Jurkat, Clone E6-1 (cell line): ENCODE measurements at regions not wholly inside any gene's neighbourhood (a gene's known extent, or its start where the extent isn't known, plus 50 kb on each side); places are given as distances from the start of the nearest gene placed in this dataset.

Experiments used
- DNase-seq: peaks from one replicate; pipeline ENCODE4 v3.0.0-alpha.2; 2011; ENCODE audit warnings: low read depth, low spot score
- H3K4me3 ChIP-seq: 2 replicates; pipeline ENCODE4 v1.5.1; 2011; ENCODE audit warnings: mild to moderate bottlenecking, low read length, control low read depth, moderate library complexity

DNA sequence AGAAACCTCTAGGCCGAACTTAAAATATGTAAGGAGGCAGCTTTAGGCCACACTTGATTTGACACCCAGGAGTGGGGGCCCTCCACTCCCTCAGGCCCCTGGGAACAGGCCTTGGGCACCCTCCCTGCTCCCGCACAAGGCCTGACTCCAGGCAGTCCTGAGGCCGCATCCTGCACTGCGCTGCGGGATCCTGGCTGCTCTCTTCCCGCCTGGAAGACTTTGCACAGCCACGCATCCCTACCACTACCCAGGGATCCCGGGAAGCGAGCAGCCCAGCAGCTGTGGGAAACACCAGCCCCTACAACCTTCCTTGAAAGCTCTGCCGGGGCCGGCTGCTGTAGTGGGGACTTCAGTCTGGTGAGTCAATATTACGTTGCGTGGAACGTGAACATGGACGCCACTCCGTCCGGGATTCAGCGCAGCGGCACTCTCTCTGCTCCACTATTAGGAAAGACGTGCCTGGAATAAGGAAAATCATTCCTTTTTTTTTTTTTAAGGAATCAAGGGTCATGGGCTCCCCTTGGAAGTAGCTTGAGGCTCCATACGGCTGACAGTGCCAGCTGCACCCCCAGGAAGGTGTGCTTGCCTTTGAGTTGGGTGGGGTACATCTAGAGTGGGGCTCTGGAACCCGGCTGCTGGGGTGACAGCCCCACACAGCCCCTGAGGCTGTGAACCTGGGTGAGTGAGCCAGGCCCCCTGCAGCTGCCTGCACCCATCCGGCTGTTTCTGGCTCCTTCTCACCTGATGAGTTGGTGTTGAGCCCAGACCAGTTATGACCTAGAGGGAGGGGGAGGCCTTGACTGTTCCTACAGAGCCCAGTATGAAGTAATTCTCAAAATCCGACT lies 119.2 kb upstream of the TMEM18 start:
- H3K4me3 ChIP-seq = no peak overlapping the region
- DNase-seq = no peak

DNA sequence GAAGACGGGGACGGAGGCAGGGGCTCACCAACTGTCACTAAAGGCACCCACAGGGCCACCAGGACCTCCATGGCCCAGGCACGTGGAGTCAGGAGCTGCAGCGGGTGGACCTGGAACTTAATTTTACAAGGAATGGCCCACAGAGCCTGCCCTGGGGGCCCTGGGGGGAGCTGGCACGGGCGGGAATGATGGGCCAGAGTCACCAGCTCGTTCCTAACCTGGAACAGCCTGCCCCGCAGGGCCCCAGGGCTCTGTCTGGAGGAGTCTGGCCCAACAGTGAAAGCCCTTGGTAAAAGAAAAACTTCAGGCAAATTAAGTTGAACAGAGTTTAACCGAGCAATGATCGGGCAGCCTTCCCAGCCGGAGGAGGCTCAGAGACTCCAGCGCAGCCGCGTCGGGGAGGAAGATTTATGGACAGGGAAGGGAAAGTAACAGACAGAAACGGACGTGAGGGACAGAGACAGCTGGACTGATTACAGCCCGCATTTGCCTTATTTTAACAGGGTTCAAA lies 118.4 kb upstream of the TMEM18 start:
- H3K4me3 ChIP-seq = no peak overlapping the region
- no peak for DNase-seq

DNA sequence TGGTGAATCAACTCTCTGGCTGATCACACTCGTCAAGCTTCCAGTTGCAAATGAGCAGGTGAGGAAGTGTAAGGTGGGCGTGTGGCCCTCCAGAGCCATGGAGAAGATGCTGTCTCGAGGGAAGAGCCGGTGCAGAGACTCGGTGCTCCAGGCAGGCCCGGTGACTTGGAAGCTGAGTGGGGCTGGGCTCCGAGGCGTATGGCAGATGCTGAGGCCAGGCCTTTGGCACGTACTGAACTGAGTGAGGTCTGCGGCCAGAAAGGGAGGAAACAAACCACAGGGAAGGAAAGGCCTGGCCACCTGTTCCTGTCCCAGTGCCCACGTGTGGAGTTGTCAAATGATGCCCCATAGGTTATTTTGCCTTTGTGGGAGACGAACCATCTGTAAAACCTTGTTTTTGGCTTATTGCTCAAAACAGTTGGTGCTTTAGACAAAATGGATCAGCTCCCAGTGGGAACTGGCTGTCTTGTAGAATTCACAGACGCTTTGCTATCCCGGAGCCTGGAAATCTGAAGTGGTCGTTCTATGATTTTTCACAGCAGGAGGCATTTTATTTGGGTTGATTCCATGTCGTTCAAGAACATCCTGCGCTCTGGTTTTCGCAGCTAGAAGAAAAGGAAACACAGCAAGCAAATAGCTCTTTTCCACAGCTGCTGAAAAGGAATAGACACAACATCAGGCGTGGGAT lies 117.5 kb upstream of the TMEM18 start:
- no peak overlapping the region for H3K4me3 ChIP-seq
- DNase-seq = no peak

DNA sequence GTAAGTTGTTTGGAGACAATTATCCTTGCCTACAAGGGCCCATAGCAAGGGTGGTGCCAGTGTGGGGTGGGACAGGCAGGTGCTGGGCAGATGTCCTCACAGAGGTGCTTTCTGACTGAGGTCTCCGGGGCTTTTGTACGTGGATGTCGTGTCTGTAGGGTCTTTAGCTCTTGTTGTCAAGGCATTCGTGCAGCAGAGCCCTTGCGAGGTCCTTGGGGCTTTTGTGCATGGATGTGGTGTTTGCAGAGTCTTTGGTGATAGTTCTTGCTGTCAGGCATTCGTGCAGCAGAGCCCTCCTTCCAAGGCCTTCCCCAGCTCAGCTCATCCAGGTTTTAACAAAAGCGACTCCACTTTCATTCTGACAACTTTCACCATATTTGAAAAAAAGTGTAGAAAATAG lies 116.0 kb upstream of the TMEM18 start:
- no peak for DNase-seq
- H3K4me3 ChIP-seq = no peak overlapping the region

DNA sequence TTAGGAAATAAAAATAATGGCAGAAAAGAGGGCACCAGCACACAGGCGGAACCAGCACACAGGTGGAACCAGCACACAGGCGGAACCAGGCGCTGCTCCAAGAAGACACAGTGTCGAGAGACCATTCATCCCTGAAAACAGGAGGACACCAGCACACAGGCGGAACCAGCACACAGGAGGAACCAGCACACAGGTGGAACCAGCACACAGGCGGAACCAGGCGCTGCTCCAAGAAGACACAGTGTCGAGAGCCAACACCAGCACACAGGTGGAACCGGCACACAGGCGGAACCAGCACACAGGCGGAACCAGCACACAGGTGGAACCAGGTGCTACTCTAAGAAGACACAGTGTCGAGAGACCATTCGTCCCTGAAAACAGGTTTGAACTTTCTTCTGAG lies 115.5 kb upstream of the TMEM18 start:
- DNase-seq = no peak
- H3K4me3 ChIP-seq = no peak overlapping the region

DNA sequence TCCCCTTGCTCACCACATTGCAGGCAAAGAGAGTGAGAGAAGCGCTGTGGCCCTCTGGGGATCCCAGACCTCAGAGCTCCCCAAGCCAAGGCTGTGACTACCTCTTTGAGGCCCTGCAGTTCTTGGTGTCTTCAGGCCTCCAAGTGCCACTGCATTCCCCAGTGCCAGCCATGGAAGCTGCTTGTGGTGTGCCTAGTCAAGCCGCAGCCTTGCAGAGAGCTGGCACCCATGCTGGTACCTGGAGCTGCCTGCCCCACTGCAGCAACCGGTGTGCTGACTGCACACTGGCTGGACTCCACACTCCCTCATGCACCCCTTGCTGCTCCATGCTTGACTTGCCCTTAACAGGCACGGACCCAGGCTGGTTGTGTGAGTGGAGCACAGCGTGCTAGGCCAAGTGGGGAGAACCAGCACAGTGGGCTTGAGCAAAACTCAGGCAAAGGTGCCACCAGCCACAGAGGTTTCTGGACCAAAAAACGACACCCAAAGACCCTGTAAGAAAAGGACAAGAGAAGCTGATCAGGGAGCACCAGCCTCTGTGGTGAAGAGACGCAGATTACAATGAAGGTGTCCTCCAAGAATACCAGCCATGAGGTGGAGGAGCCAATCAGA lies 113.5 kb upstream of the TMEM18 start:
- no peak overlapping the region for H3K4me3 ChIP-seq
- no peak for DNase-seq

DNA sequence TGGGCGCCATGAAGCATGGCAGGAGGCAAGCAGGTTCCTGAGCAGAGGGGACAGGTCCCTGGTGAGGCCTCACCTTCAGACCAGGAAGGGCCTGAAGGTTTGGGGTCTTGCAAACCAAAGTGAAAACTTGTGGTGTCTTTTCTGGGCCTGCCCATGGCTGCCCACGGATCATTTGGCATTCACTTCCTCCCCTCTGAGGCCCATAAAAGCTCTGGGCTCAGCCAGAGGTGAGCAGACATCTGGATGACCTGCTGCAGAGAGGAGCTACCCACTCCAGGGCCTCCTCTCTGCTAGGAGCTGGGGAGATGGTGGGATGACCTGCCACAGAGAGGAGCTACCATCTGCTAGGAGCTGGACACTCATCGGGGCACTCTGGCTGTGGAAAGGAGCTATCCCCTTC lies 112.9 kb upstream of the TMEM18 start:
- no peak for DNase-seq
- H3K4me3 ChIP-seq = no peak overlapping the region

DNA sequence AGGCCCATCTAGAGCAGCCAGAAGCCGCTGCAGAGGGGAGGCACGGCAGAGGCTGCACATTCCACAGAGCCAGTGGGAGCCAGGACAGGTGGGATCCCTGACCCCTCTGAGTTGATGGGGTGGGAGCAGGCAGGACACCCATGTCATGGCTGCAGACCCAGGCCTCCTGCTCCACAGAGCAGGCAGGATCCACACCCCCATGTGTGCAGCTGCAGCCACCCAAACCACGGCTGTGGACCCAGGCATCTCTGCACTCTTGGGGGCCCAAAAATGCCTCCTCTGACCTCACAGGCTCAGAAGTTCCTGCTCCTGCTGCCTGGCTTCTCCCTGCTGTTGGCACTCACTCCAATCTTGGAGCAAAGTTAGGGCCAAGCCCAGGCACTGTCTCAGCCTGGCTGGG lies 112.3 kb upstream of the TMEM18 start:
- H3K4me3 ChIP-seq = no peak overlapping the region
- DNase-seq = no peak

DNA sequence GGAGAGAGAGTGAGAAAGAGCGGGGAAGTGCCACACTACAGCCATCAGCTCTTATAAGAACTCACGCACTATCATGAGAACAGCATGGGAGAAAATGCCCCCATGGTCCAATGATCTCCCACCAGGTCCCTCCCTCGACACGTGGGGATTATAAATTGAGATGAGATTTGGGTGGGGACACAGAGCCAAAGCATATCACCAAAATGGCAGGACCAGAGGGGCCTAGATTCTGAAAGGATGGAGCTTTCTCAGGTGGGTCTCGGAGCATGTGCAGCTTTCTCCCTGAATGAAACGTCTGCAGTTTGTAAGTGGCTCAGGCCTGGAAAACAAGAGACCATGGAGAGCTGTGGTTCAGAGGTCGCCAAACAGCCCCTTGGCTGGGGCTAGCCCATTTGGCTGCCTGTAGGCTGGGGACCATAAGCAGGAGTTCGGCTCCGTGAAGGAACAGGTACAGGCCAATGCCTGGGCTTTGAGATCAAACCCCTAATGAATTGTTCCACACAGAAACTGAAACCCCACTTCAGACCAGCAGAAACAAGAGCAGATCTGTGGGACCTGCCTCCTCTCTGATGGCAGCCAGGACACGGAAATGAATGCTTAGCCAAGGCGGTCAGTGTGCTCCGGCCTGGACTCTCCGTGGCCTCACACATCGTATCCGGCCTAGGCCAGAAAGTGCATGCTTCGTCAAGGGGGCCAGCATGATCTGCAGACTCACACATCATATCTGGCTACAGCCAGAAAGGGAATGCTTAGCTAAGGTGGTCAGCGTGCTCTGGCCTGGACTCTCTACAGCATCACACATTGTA lies 111.2 kb upstream of the TMEM18 start:
- no peak for DNase-seq
- no peak overlapping the region for H3K4me3 ChIP-seq

DNA sequence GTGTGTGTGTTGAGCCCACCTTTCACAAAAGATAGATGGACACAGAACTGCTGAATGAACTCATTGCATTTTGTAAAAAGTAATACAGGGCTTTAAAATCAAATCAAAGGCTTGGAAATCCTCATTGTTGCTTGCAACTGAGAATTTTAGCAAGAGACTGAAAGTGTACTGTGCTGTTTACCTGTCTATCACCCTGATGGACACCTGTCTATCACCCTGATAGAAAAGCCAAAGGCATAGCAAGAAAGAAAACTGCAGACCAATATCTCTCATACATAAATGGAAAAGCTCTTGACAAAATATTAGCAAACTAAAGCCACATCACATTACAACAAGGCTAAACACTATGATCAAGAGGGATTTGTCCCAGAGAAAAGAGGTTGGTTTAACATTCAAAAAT lies 107.5 kb upstream of the TMEM18 start:
- no peak overlapping the region for H3K4me3 ChIP-seq
- no peak for DNase-seq

DNA sequence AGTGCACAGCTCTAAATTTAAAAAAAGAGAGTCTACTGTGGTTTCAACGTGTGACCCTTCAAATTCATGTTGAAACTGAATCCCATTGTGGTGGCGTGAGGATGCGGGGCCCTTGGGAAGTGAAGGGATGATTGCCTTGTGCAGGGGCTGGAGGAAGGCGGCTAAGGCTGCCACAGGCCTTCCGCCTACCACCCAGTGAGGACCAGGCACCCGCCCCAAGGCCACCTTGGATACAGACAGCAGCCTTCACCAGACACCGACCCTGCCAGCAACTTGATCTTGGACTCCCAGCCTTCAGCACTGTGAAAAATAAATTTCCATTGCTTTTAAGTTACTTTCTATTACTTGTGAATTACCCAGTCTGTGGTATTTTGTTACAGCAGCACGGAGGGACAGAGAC lies 103.4 kb upstream of the TMEM18 start:
- no peak overlapping the region for H3K4me3 ChIP-seq
- no peak for DNase-seq

DNA sequence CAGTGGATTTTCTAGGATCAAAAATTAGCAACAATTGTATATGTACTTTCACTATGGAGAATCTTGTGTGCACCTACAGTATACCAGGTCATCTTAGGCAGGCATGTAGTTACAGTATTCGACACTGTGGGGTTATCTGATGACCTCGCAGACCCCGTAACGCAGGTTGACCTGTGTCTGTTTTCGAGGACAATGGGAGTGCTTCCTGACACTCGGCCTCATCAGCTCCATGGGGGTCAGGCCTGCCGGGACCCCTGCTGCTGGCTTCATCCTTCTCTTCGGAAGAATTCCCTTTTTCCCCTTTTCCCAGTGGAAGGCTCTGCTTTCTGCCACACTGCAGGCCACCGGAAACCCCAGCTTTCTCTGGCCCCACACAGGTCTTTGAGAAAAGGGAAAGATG lies 102.8 kb upstream of the TMEM18 start:
- DNase-seq = no peak
- H3K4me3 ChIP-seq = no peak overlapping the region

DNA sequence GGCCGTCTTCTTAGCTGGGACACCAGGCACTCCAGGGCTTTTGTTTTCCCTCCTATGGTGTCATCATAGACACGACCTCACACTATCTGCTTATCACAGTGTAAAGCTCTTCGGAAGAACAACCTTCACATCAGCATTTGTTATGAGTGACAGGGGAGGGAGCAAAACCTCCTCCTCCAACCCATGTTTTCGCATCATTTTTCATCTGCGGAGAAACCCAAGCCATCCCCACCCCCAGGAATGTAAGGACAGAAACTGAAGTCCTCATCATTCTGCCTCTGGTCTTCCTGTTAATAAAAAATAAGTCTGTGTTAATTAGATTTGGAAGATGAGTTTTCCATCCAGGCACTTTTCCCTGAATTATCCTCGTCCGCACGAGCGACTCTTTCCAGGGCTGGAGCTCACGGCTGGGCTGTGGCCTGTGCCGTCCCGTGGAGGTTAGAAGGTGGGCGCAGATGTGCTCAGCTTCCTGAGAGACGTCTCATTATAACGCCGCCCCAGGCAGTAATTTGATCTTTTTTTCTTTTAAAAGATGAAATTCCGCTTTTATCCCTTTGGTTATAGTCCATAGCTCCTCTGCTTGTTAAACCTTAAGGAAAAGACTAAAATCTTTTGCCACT lies 101.6 kb upstream of the TMEM18 start:
- DNase-seq = no peak
- H3K4me3 ChIP-seq = no peak overlapping the region

DNA sequence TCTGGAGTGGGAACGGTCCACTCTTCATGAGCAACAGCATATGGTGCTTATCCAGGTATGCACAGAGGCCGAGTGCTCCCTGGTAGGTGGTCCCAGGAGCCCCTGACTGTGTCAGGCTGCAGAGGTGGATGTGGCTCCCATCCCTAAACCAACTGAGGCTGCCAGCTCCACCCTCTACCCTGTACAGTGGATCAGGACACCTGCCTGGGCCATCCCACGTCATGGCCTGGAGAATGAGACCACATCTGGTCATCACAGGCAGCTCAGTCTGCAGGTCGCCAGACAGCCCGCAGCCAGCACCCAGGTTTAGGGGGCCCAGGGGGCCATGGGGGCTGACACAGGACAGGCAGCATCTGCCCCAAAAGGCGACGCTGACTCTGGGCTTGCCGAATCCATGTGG lies 100.3 kb upstream of the TMEM18 start:
- DNase-seq = no peak
- H3K4me3 ChIP-seq = no peak overlapping the region

DNA sequence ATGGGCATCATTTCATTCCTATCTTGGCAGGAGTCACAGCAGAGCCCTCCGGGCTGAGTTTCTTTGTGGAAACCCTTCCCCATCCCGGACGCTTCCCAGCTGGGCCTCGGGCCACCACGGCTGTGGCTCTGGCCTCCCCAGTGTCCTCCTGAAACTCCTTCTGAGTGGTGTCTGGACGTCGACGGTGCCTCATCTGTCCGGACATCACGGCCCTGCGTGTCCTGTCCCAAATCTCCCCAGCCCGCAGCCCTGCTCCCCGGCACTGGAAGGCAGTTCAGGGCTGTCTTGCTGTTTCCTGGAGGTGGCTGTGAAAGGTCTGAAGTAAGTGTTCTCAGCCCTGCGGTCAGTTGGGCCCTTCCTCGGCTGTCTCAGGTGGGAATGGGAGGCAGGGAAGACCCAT lies 99.8 kb upstream of the TMEM18 start:
- no peak for DNase-seq
- H3K4me3 ChIP-seq = no peak overlapping the region

DNA sequence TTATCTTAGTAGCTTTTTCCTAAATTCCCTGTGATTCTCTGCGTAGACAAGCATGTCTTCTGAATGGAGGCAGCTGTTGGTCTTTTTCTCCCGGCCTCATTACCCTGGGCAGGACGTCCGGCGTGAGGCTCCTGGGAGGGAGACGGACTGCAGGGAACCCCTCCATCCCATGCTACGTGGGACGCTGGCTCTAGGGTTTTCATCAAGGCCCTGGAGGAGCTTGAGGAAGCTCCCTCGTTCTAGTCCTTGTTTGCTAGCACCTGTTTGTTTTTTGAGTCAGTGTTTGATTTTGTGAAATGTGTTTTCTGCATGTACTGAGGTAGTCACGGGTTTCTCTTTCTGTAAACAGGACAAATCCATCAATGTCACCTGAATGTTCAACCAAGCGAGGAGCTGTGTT lies 99.3 kb upstream of the TMEM18 start:
- DNase-seq = no peak
- H3K4me3 ChIP-seq = no peak overlapping the region

DNA sequence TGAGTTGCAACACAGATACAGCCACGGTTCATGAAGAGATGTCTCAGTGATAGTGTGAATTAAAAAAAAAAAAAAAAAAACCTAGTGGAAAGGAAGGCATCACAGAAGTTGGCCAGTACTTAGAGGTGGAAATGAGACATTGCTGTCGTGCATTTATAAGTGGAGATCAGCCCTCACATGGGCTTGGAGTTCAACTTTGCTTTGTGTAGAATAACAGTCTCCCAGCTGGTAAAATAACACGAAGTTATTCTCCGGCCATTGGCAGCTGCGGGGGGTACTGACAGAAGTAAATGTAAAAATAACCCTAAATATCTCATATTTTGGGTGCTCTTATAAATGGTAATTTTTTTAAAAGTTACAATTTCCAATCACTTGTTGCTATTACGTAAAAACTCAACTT lies 98.8 kb upstream of the TMEM18 start:
- H3K4me3 ChIP-seq = no peak overlapping the region
- no peak for DNase-seq

DNA sequence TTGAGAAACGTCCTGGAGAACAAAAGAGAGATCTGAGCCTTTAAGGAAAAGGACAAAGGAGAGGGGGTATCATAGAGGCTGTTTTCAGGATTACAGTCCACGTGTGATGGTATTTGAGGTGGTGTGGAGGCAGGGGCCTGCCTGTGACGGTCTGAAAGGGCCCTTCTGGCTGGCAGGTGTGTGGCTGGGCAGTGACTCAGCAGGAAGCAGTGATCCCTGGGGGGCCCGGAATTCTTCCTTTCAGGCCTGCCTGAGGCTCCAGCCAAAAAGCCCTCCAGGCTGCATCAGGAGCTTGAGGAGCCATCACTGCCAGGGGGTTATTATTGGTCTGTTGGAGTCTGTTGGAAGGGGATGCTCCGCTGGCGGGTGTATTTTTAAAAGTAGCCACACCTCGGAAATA lies 97.2 kb upstream of the TMEM18 start:
- no peak for DNase-seq
- no peak overlapping the region for H3K4me3 ChIP-seq
